IPS-NIHi7 (cell line): ENCODE measurements at regions not wholly inside any gene's neighbourhood (a gene's known extent, or its start where the extent isn't known, plus 50 kb on each side); places are given as distances from the start of the nearest gene placed in this dataset.
A peak's percentile ranks its signal among the peaks of the same experiment; 100 is the strongest.
"Not testable (repeated sequence)": the region's sequence is repeated elsewhere in the genome, so short reads cannot be mapped to it uniquely, and the experiment has no call there.

Experiments used
- DNase-seq: peaks from one replicate; pipeline ENCODE4 v3.0.0; 2012; ENCODE audit warnings: mixed read lengths; ENCODE audit errors: extremely low spot score

GRCh38 chr6:141580131-141580530 lies 552.6 kb upstream of the GJE1 start:
- DNase-seq: no peak

DNA sequence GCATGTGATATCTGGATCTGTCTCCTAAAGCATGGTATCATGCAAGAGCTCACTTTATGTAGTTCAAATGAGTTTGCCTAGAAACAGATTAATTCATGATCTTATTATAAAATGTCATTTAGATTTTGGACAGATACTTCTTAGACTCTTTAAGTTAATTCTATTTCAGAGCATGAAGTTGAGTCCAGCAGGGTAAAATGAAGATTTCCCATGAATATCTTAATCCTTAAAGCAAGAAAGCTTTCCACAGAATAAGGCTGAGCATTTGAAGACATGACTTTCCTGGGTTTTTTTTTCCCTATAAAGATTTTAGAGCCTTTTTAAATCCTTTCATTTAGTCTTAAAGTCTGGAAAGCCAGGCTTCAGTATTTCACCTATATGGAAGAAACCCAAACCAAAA lies 556.0 kb upstream of the GJE1 start:
- no peak for DNase-seq

GRCh38 chr6:141562851-141563763 lies 569.6 kb upstream of the GJE1 start:
- peak; percentile 57 for DNase-seq

DNA sequence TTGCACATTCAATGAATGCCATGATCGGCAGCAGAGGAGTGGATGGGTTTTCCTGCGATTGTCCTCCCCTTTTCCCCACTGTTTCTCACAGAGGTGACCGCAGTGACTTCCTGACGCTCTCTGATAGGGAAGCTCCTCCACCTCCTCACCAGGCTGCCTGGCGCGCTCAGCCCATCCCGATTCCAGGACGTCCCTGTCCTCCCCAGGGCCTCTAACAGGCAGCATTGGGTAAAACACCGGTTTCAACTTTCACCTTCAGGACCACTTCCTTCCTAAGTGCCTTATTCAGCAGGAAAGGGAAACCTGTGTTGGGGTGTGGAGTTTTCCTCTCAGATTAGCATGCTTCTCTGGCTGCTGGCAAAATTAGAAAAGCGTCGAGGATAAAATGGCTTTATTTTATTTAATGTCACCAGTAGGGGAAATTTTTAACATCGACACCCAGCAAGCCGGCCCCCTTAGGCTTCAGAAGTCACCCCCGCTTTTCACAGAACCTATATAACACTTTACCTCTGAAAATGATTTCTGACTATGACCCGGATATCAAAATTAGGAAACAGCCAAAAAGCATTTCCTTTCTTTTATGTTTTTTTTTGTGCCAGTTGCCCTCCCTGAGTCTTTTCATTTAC lies 570.4 kb upstream of the GJE1 start:
- DNase-seq: peak; percentile 65

GRCh38 chr6:141561154-141561553 lies 571.6 kb upstream of the GJE1 start:
- no peak for DNase-seq

GRCh38 chr6:141552463-141552862 lies 580.3 kb upstream of the GJE1 start:
- no peak for DNase-seq

DNA sequence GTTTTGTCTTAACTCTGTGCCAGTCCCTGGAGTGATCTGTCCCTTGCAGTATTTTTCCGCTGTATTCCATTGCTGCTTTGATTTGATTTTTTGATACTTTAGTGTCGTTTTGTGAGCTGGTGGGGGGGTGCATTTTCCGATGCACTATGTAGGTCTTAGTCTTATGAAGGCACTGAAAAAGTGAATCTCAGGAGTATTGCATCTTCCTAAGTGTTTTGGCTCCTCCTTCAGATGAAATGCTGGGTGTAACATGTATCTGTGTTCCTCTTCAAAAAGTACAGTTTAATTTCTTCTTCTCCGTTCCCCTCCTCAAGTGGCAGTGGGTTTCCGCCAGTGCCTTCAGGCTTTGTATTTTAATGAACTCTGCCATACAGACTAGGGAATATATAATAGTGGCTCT lies 580.7 kb upstream of the GJE1 start:
- DNase-seq: no peak

- no peak for DNase-seq
These were observed 581.4 kb upstream of the GJE1 start for GRCh38 chr6:141551318-141551717.

DNA sequence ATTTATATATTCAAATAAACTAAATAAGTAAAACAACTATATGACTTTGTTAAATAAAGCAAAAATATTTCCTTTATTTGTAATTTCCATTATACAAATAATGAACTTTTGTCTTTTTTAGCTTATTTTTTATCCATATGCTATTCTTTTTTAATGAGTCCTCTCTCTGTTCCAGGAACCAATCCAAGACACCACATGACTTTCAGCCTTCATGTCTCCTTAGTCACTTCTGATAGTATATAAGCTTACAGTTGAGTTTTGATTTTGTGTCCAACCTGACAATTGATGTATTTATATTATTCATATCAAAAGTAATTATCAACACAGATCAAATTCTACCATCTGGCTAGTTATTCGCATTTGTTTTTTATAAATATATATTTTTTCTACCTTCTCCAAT lies 582.3 kb upstream of the GJE1 start:
- DNase-seq: no peak

DNA sequence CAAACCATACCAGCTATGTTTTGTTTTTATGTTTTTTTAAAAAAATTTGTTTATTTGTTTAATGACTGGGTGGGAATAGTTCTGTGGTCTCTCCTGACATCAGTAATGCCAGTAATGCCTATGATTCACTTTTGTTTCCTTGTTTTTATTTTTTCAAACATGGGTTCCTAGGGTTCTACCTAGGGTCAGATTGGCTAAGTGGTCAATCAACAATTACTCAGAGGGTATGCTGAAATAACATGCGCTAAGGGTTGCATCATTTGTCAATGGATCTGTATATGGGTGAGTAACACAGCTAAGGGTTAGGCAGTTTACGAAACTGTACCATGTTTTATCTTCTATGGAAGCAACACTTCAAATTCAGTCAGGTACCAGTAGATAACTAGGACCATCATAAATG lies 583.8 kb upstream of the GJE1 start:
- no peak for DNase-seq

DNA sequence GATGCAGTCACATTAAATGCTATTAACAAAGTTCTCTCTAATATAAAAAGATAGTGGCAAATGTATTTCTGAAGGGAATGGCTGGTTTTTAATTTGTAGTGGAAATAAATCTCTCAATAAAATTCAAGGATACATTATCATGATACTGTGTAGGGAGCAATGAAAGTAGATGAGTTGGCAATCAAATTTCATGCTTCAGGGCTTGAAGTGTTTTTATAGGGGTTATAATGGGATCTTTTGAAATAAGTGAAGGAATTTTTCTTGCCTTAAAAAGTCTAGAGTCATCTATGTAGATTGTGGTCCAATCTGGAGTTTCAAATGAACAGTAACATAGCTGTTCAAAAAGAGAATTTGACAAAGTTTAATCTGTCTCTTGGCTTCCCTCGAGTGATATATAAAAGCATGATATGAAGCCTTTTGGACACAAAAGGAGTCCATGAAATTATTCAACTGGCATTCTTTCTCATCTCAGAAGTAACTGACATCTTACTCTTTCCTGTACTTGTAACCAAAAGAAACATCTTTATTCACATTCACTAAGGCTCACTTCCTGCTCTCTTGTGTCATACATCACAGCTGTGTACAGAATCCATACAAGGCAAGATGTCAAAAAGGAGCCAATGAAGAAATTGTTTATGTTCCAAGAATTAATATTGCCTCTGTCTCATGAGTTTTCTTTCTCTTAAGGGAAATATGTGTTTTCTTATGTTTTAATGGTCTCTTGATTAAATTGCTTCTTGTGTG lies 591.0 kb upstream of the GJE1 start:
- no peak for DNase-seq

DNA sequence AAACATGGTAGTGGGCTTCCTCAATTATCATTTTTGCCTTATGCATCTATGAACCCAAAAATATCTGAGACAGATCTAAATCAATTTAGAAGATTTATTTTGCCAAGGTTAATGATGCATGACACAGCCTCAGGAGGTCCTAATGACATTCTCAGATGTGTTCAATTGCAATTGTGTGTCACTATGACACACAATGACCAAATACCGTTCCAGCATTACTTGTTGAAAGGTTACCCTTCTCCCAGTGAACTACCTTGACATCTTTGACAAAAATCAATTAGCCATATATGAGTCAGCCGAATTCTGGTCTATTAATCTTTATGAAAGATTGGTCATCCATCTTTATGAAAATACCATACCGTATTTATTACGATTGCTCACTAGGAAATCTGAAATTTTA lies 592.5 kb upstream of the GJE1 start:
- DNase-seq: no peak

GRCh38 chr6:141539617-141540016 lies 593.1 kb upstream of the GJE1 start:
- no peak for DNase-seq

DNA sequence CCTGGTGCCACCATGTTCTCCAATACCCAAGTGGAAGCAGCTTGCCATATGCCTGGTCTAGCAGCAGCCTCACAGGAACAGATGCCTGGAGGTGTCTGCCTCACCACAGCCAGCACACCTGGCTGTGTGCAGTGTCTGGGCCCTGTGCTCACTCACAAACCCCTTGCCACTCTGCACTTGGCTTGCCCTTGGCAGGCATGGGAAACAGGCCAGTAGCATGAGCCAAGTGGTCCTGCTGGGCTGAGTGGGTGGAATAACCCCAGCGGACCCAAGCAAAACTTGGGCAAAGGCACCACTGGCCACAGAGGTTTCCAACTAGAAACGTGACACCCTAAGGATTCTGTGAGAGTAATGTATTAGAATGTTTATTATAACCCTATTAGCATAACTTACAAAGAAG lies 600.5 kb upstream of the GJE1 start:
- no peak for DNase-seq

DNA sequence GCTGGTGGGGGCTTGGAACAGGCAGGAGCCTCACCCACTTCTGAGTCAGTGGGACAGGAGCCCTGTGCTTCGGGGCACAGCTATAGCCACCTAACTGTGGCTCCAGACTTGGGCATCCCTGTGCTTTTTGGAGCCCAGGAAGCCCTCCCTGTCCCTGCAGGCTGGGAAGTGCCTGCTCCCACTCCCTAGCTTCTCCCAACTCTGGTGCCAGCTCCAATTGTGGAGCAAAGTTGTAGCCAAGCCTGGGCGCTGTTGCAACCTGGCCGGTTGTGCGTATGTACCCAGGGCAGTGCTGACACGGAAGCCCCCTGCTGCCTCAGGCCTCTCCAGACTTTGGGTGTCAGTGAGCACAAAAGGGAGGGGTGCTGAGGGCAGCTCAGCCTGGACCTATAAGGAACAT lies 601.7 kb upstream of the GJE1 start:
- DNase-seq: no peak

DNA sequence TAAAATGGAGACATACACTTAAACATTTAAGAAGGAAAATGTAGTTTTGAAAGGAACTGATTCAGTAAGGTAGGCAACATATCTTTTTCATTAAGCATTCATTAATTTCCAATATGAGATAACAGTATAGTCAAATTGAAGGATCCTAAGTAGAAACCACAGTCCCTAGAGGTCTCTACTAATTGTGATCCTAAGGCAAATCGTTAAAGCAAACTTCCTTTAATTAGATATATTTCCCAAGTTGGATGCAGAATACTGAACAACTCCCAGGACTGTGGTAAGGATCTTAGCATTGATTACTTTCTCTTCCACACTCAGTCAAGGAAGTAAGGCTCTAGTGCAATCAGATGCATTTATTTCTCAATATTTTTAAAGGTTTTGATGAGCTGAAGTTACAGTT lies 604.1 kb upstream of the GJE1 start:
- no peak for DNase-seq

DNA sequence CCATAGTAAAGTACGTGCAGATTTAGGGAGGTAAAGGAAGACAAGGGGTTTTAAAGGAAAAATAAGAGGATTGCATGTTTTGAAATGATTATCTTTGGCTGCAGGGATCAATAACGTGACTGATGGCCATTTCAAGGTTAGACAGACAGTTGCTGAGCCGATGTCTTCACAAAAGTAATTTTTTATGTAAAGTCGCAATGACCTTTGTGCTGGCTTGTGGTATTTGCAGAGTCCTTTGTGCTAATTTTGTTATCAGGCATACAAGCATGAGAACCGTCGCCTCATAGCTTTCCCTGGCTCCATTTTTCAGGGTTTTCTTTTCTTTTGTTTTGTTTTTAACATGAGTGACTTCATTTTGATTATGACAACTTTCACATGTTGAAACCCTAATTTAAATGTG lies 605.7 kb upstream of the GJE1 start:
- no peak for DNase-seq

GRCh38 chr6:141521440-141521839 lies 611.3 kb upstream of the GJE1 start:
- DNase-seq: no peak

DNA sequence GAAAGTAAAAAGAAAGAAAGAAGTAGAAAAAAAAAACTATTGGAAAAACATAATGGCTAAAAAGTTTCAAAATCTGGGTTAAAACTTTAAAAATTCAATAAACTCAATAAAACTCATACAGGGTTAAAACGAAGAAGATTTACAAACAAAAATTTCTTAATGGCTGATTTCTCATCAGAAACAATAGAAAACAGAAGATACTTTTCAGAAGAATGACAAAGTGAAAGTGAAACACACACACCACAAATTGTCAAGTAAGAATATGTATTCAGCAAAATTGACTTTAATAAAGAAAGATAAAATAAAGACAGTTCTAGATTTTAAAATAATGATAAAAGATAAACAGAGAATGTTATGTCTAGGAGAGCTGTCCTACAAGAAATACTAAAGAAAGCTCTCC lies 618.9 kb upstream of the GJE1 start:
- no peak for DNase-seq

DNA sequence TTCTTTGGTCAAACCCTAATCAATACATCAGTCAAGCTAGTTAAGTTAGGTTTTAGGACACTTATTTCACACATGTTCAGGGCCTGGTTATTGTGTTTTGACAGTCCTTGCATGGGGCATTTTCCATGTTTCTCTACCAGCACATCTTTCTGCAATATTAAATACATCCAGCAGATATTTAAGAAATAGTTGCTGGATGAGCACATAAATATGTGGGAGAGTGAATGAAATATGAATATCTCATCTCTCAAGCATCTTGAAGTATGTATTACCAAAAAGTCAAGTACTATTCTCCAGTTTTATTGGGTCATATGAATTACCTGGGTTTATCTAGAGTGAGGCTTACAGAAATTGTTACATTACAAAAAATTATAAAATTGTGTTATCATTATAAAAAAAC lies 621.9 kb upstream of the GJE1 start:
- no peak for DNase-seq

GRCh38 chr6:141506062-141506461 lies 626.7 kb upstream of the GJE1 start:
- DNase-seq: not testable (repeated sequence)

DNA sequence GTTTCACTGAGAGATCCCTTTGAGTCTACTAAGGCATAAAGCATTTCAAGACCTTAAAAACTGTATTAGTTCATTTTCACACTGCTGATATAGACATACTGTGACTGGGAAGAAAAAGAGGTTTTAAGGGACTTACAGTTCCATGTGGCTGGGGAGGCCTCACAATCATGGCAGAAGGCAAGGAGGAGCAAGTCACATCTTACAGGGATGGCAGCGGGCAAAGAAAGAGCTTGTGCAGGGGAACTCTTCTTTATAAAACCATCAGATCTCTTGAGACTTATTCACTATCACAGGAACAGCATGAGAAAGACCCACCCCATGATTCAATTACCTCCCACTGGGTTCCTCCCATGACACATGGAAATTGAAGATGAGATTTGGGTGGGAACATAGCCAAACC lies 628.4 kb upstream of the GJE1 start:
- DNase-seq: not testable (repeated sequence)

- peak; percentile 16 for DNase-seq
These were observed 631.1 kb upstream of the GJE1 start for GRCh38 chr6:141501616-141502015.
